Right lobe of liver (tissue), 4 donors: ENCODE measurements at regions not wholly inside any gene's neighbourhood (a gene's known extent, or its start where the extent isn't known, plus 50 kb on each side); places are given as distances from the start of the nearest gene placed in this dataset.

Experiments
- CTCF ChIP-seq, 4 donors: fragments of 200-600 bp in 3 of 4; fragments of 450-650 bp in 1 of 4; IDR thresholded peaks; one replicate each; pipeline versions ENCODE4 v1.5.1 to v1.8.0; 2016 to 2022; ENCODE audit warnings: antibody characterized with exemption in 4 of 4, mild to moderate bottlenecking in 2 of 4
- POLR2A ChIP-seq: fragments of 450-650 bp; IDR thresholded peaks from one replicate; pipeline ENCODE4 v1.6.1; 2017; ENCODE audit warnings: antibody characterized with exemption, mild to moderate bottlenecking
- donor health status: DM: no; HTN: no; CAD: no.
- donor health status: DM: no; HTN: no; CAD: no.
- donor health status: DM: no; HTN: yes; CAD: no.

- TF ChIP-seq POLR2A (no peak), CTCF (IDR thresholded peaks at IDR 0.05) (no peak)
These were observed 1379.2 kb upstream of the DEFB115 start for GRCh38 chr20:29878281-29878741.
